Psoas muscle (tissue), 7 donors: ENCODE measurements at regions not wholly inside any gene's neighbourhood (a gene's known extent, or its start where the extent isn't known, plus 50 kb on each side); places are given as distances from the start of the nearest gene placed in this dataset.

Source experiments
- ATAC-seq, 4 donors: fragments of 200-7000 bp; cut with Tn5 transposase; one replicate each; pipeline ENCODE4 v1.9.1; 2020; ENCODE audit warnings: moderate library complexity in 3 of 4, mild to moderate bottlenecking in 2 of 4
- DNase-seq, 2 donors: peaks; one replicate each; pipeline ENCODE4 v3.0.0-alpha.2; 2020
- H3K27ac ChIP-seq: fragments of 200-600 bp; one replicate; pipeline ENCODE4 v1.8.0; 2022
- H3K27me3 ChIP-seq, 3 donors: fragments of 200-600 bp in 1 of 3; one replicate each; pipeline versions ENCODE4 v1.6.1 to v1.8.0; 2013 to 2022; ENCODE audit warnings: low read length in 2 of 3, mild to moderate bottlenecking in 2 of 3, moderate library complexity in 1 of 3; ENCODE audit not compliant: insufficient read depth in 3 of 3
- H3K36me3 ChIP-seq, 2 donors: fragments of 200-600 bp in 1 of 2; one replicate each; pipeline versions ENCODE4 v1.6.1 to v1.8.0; 2013 to 2022; ENCODE audit warnings: low read depth in 1 of 2, mild to moderate bottlenecking in 1 of 2, moderate library complexity in 1 of 2; ENCODE audit not compliant: insufficient read depth in 1 of 2
- H3K4me1 ChIP-seq: fragments of 200-600 bp; one replicate; pipeline ENCODE4 v1.8.0; 2022
- H3K4me3 ChIP-seq: fragments of 200-600 bp; one replicate; pipeline ENCODE4 v1.8.0; 2022; ENCODE audit warnings: mild to moderate bottlenecking
- H3K9me3 ChIP-seq: fragments of 200-600 bp; one replicate; pipeline ENCODE4 v1.8.0; 2022
- WGBS, 3 donors: extraction: QIAGEN DNeasy Blood & Tissue Kit; methylation state at CpG; one replicate each; pipeline versions ENCODE4 v1.1.6 to v1.1.7; 2013; 5-methylcytosine and 5-hydroxymethylcytosine counted together
- intact Hi-C, 2 donors: fragments of 100-400 bp; cut with DNase I; formaldehyde crosslinking; loops; one replicate each; pipeline versions ENCODE4 v1.11.0 to v1.14.2; 2022
- TF ChIP-seq, protein P1 (sequence below): fragments of 200-600 bp; IDR thresholded peaks from one replicate; pipeline ENCODE4 v1.8.0; 2022; ENCODE audit warnings: antibody characterized with exemption
- donor health status: healthy with polysubstance abuse.
- donor health status: DM: no; HTN: no; CAD: no; lungs with moderate emphysema.
- donor health status: Bipolar disorder and iron deficiency.
- donor health status: healthy.
- donor health status: DM: yes; HTN: yes; CAD: no.
- donor health status: DM: no; HTN: no; CAD: no.
- donor health status: DM: yes; HTN: yes; CAD: no.

DNA sequence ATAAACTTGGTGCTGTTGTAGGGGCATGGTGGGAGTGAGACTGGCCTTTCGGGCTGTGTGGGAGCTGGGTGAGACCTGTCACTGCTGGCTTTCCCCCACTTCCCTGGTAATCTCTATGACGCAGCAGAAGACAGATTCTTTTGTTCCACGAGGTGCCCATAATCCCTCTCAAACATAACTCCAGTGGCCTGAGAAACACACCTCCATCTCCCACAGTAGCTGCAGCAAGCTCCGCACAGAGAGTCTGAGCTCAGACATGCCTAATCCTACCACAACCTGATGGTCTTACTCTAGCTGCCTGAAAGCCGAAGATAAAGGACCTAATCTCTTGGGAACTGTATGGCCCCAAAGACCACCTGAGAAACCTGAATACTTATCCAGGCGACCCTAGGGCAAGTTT, 225.6 kb upstream of the CRBN start:
- no peaks in the 10 kb centered on the region for H3K4me1 ChIP-seq
- no peak for DNase-seq
- no peaks in the 10 kb centered on the region for H3K9me3 ChIP-seq
- intact Hi-C loops, result no loop called here
- TF ChIP-seq, protein P1, sequence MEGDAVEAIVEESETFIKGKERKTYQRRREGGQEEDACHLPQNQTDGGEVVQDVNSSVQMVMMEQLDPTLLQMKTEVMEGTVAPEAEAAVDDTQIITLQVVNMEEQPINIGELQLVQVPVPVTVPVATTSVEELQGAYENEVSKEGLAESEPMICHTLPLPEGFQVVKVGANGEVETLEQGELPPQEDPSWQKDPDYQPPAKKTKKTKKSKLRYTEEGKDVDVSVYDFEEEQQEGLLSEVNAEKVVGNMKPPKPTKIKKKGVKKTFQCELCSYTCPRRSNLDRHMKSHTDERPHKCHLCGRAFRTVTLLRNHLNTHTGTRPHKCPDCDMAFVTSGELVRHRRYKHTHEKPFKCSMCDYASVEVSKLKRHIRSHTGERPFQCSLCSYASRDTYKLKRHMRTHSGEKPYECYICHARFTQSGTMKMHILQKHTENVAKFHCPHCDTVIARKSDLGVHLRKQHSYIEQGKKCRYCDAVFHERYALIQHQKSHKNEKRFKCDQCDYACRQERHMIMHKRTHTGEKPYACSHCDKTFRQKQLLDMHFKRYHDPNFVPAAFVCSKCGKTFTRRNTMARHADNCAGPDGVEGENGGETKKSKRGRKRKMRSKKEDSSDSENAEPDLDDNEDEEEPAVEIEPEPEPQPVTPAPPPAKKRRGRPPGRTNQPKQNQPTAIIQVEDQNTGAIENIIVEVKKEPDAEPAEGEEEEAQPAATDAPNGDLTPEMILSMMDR, result no peak
- H3K36me3 ChIP-seq, result no peaks in the 10 kb centered on the region
- H3K4me3 ChIP-seq, result no peak overlapping the region
- H3K27me3 ChIP-seq, result no peaks in the 10 kb centered on the region
- no peak for ATAC-seq
- no peak overlapping the region for H3K27ac ChIP-seq
- WGBS, 3 donors, result 75 to 83% (median 76%) methylated on average over 6 of the region's 6 CpGs

DNA sequence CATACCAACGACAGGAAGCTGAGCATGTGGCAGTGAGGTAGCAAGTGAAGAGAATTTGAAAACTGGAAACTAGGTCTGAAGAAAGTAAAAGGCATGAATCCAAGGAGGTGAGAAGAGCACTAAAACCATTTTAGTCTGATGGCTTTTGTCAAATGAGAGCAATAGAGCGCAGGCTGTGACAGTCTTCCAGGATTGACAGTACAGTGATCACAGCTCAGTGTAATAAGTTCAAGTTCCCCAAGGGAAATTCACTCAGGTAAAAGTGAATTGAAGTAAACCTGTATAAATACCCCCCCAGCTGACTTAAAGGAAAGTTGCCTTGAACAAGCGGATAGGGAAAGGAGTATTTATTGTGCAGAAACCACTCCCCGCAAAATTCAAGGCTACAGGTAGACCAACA, 224.2 kb upstream of the CRBN start:
- TF ChIP-seq, protein P1, result no peak
- 82 to 90% (median 84%) methylated on average over 4 of the region's 4 CpGs for WGBS, 3 donors
- Histone ChIP-seq H3K27ac (no peak overlapping the region), H3K36me3 (no peaks in the 10 kb centered on the region), H3K9me3 (no peaks in the 10 kb centered on the region), H3K4me1 (no peaks in the 10 kb centered on the region), H3K27me3 (no peaks in the 10 kb centered on the region), H3K4me3 (no peak overlapping the region)
- DNase-seq, result no peak
- intact Hi-C loops, result no loop called here
- no peak for ATAC-seq

DNA sequence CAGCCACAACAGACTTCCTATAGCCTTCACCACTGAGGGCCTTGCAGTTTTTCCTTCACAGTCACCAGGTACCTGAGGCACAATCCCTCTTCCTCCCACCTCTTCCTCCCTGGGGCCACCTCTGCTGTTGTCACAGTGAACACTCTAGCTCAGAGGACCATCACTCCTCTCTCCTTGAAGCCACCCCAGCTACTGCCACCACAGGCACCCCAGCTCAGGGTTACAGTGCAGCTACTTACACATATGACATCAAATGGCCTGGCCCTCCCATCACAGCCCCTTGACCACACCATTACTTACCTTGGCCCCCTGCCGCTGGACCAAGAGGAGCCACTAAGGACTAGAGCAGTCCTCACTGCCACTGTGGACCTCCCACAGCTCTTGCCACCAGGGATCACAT, 213.5 kb upstream of the CRBN start:
- WGBS, 3 donors, result 81 to 93% (median 91%) methylated on average over 1 of the region's 1 CpG

DNA sequence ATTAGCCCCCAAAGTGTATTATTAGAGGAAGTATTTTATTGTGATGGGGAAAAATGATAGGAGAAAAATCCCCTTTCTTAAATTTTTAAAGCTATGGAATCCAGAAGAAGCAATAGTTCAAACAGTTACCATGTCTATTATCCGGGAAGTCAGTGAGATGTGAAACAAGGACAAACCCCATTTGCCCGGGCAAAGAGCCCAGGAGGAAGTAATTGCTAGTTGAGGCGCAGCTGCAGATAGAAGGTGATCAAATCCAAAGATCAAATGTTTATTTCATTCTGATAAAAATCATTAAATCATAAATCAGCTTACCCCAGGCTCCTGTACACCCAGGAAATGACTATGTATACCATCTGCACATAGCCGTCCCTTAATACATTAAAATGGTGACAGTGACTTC, 204.0 kb upstream of the CRBN start:
- no peak overlapping the region for H3K27ac ChIP-seq
- H3K36me3 ChIP-seq, result no peaks in the 10 kb centered on the region
- TF ChIP-seq, protein P1, result no peak
- H3K4me1 ChIP-seq, result no peaks in the 10 kb centered on the region
- H3K27me3 ChIP-seq, result no peaks in the 10 kb centered on the region
- no peak overlapping the region for H3K4me3 ChIP-seq
- ATAC-seq (no peak), DNase-seq (no peak)
- no peaks in the 10 kb centered on the region for H3K9me3 ChIP-seq
- intact Hi-C loops, result no loop called here
- whole genome bisulfite sequencing, 3 donors, result 54 to 77% (median 62%) methylated on average over 4 of the region's 4 CpGs

More for the DNA sequence above, 213.5 kb upstream of the CRBN start:
- H3K9me3 ChIP-seq, result no peaks in the 10 kb centered on the region
- no peaks in the 10 kb centered on the region for H3K36me3 ChIP-seq
- no peak overlapping the region for H3K27ac ChIP-seq
- no peaks in the 10 kb centered on the region for H3K27me3 ChIP-seq
- intact Hi-C loops, result no loop called here
- DNase-seq (no peak), ATAC-seq (no peak)
- H3K4me1 ChIP-seq, result no peaks in the 10 kb centered on the region
- TF ChIP-seq, protein P1, result no peak
- no peak overlapping the region for H3K4me3 ChIP-seq

DNA sequence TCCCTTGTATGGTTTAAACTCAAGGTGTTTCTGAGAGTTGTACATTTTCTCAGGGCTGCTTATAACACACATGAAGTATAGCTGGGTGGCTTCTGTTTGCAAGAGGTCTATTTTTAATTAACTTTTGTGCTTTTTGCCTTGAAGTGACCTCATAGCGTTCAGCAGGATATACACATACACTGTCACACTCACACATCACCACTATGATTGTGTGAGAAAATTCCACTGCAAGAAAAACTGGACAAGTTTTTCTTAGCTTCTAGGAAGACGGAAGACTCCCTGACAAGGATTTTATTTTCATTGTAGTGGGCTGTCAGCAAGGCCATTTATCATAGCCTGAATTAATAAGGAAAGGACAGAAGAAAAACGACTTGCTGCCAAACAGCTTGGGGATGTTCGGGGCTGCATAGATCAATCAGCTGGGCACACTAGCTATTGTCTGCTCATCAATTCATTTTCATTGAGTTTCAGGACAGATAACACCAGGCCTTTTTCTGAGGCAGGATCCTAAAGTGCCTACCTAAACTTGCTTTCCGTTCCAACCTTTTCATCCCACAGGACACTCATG, 192.8 kb upstream of the CRBN start:
- intact Hi-C loops, result no loop called here
- H3K4me1 ChIP-seq, result no peaks in the 10 kb centered on the region
- no peak overlapping the region for H3K4me3 ChIP-seq
- H3K27ac ChIP-seq, result no peak overlapping the region
- ATAC-seq (no peak), DNase-seq (no peak)
- no peaks in the 10 kb centered on the region for H3K36me3 ChIP-seq
- no peaks in the 10 kb centered on the region for H3K27me3 ChIP-seq
- TF ChIP-seq, protein P1, result no peak
- 59 to 65% (median 61%) methylated on average over 5 of the region's 5 CpGs for WGBS, 3 donors
- H3K9me3 ChIP-seq, result peaks cover 3% of the 10 kb centered on the region
